ENCODE measurements at regions not wholly inside any gene's neighbourhood (a gene's known extent, or its start where the extent isn't known, plus 50 kb on each side); places are given as distances from the start of the nearest gene placed in this dataset.

GRCh38 chr17:62150471-62150870, 85.4 kb upstream of the MED13 start:
- 95% methylated on average over 2 of the region's 2 CpGs for WGBS
- H3K9ac ChIP-seq (ENCODE audit: low read depth in 1 of 2, low read length in 2 of 2) = no peak overlapping the region
- no peaks in the 10 kb centered on the region for H3K36me3 ChIP-seq (ENCODE audit: control insufficient read depth in 4 of 4, insufficient read depth in 3 of 4, low read depth in 1 of 4, low read length in 3 of 4)
- DNase-seq (ENCODE audit: low spot score) = no peak
- H3K4me1 ChIP-seq (ENCODE audit: control insufficient read depth in 4 of 4, insufficient read depth in 4 of 4, low read length in 3 of 4) = no peaks in the 10 kb centered on the region
- peaks cover 0 to 2% (median 0%) of the 10 kb centered on the region in 4 donors for H3K27me3 ChIP-seq (ENCODE audit: control insufficient read depth in 4 of 4, insufficient read depth in 4 of 4, low read length in 3 of 4)
- no peak overlapping the region for H3K4me3 ChIP-seq (ENCODE audit: low read depth in 1 of 3, low read length in 3 of 3)
- TF ChIP-seq YY1 (IDR thresholded peaks at IDR 0.05) (no peak), EGR1 (IDR thresholded peaks at IDR 0.05; ENCODE audit: low read depth in 2 of 2) (no peak), ZBTB33 (IDR thresholded peaks at IDR 0.05) (no peak), RAD21 (IDR thresholded peaks at IDR 0.05) (no peak), SP1 (IDR thresholded peaks at IDR 0.05) (no peak), FOXA2 (IDR thresholded peaks at IDR 0.05) (no peak), HNF4G (IDR thresholded peaks at IDR 0.05) (no peak), REST (IDR thresholded peaks at IDR 0.05) (no peak), JUND (IDR thresholded peaks at IDR 0.05) (no peak), FOXA1 (IDR thresholded peaks at IDR 0.05) (no peak), TAF1 (conservative IDR thresholded peaks at IDR 0.05) (no peak), GABPA (IDR thresholded peaks at IDR 0.05 in 1 of 2, conservative IDR thresholded peaks at IDR 0.05 in 1 of 2) (no peak), MAX (IDR thresholded peaks at IDR 0.05) (no peak), CTCF (IDR thresholded peaks at IDR 0.05; ENCODE audit: low read depth, low read length, missing input control) (no peak), HNF4A (conservative IDR thresholded peaks at IDR 0.05) (no peak), ATF3 (IDR thresholded peaks at IDR 0.05) (no peak)
- no peak overlapping the region for H3K27ac ChIP-seq (ENCODE audit: low read depth in 1 of 2, low read length in 2 of 2)
- no peaks in the 10 kb centered on the region for H3K9me3 ChIP-seq (ENCODE audit: control insufficient read depth in 4 of 4, low read length in 3 of 4)

- H3K27me3 ChIP-seq (ENCODE audit: control insufficient read depth in 4 of 4, insufficient read depth in 4 of 4, low read length in 3 of 4) = peaks cover 0 to 2% (median 0%) of the 10 kb centered on the region in 4 donors
- no peak for DNase-seq (ENCODE audit: low spot score)
- 83% methylated on average over 4 of the region's 4 CpGs for WGBS
- no peak overlapping the region for H3K4me3 ChIP-seq (ENCODE audit: low read depth in 1 of 3, low read length in 3 of 3)
- no peak overlapping the region for H3K9ac ChIP-seq (ENCODE audit: low read depth in 1 of 2, low read length in 2 of 2)
- H3K9me3 ChIP-seq (ENCODE audit: control insufficient read depth in 4 of 4, low read length in 3 of 4) = no peaks in the 10 kb centered on the region
- TF ChIP-seq JUND (IDR thresholded peaks at IDR 0.05) (no peak), TAF1 (conservative IDR thresholded peaks at IDR 0.05) (no peak), MAX (IDR thresholded peaks at IDR 0.05) (no peak), RAD21 (IDR thresholded peaks at IDR 0.05) (no peak), EGR1 (IDR thresholded peaks at IDR 0.05; ENCODE audit: low read depth in 2 of 2) (no peak), YY1 (IDR thresholded peaks at IDR 0.05) (no peak), GABPA (IDR thresholded peaks at IDR 0.05 in 1 of 2, conservative IDR thresholded peaks at IDR 0.05 in 1 of 2) (no peak), CTCF (IDR thresholded peaks at IDR 0.05; ENCODE audit: low read depth, low read length, missing input control) (no peak)
- no peaks in the 10 kb centered on the region for H3K36me3 ChIP-seq (ENCODE audit: control insufficient read depth in 4 of 4, insufficient read depth in 3 of 4, low read depth in 1 of 4, low read length in 3 of 4)
- H3K27ac ChIP-seq (ENCODE audit: low read depth in 1 of 2, low read length in 2 of 2) = no peak overlapping the region
- no peaks in the 10 kb centered on the region for H3K4me1 ChIP-seq (ENCODE audit: control insufficient read depth in 4 of 4, insufficient read depth in 4 of 4, low read length in 3 of 4)
These were observed 84.9 kb upstream of the MED13 start for GRCh38 chr17:62149961-62150360.
